ENCODE measurements at regions not wholly inside any gene's neighbourhood (a gene's known extent, or its start where the extent isn't known, plus 50 kb on each side); places are given as distances from the start of the nearest gene placed in this dataset.
"Not testable (repeated sequence)": the region's sequence is repeated elsewhere in the genome, so short reads cannot be mapped to it uniquely, and the experiment has no call there.

DNA sequence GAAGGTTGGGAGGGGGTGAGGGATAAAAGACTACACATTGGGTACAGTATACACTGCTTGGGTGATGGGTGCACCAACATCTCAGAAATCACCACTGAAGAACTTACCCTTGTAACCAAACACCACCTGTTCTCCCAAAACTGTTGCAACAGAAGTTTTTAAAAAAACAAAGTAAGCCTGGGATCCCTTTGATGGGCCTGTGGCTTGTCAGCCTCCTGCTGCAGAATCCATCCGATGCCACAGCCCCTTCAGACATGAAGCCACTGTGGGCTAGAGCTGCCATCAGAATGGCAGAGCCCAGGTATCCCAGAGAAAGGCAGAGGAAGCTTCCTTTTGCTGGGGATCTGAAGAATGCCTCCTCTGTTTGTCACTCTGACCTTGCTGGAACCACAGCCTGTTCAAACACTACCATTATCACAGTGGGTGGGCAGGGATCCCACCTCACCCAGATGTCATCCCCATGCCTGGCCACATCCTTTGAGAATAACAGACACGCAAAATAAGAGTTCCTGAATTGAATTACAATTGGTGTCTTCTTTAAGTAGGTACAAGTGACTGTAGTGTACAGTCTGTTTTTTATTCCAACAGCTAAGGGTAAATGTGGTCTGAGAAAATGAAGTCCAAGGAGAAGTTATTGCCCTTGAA, 78.1 kb upstream of the DIRAS2 start:
- WGBS, 2 donors, result 70 to 76% methylated on average over 2 of the region's 2 CpGs
- H3K9me3 ChIP-seq (ENCODE audit: control insufficient read depth in 2 of 2, insufficient read depth in 1 of 2, low read depth in 1 of 2, low read length in 1 of 2), result no peaks in the 10 kb centered on the region
- H3K4me1 ChIP-seq (ENCODE audit: control insufficient read depth in 2 of 2, insufficient read depth in 2 of 2, low read length in 1 of 2), result no peaks in the 10 kb centered on the region
- no peak overlapping the region for H3K27ac ChIP-seq (ENCODE audit: low read depth in 2 of 2, low read length in 1 of 2)
- H3K4me3 ChIP-seq (ENCODE audit: low read depth in 1 of 2, low read length in 2 of 2), result no peak overlapping the region
- H3K27me3 ChIP-seq (ENCODE audit: control insufficient read depth in 1 of 2, insufficient read depth in 2 of 2, low read length in 2 of 2), result peaks cover 0 to 2% of the 10 kb centered on the region in 2 donors
- H3K36me3 ChIP-seq (ENCODE audit: control insufficient read depth in 2 of 2, insufficient read depth in 2 of 2, low read length in 1 of 2), result no peaks in the 10 kb centered on the region

DNA sequence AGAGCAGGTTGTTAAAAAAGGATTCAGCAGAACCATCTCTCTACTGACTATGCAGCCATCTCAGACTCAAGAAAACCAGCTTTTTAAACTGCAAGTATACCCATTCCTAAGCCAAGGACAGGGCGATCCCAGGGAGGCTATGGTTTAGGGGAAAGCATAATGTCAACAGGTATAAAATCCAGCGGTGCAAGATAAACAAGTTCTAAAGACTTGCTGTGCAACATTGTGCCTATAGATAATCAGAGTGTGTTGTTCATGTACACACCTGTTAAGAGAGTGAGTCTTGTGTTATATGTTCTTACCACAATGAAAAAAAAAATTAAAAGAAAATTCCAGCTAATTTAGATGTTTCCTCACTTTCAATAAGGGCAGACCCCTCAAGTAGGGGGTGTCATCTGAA, 63.6 kb upstream of the DIRAS2 start:
- Histone ChIP-seq H3K9me3 (ENCODE audit: control insufficient read depth in 2 of 2, insufficient read depth in 1 of 2, low read depth in 1 of 2, low read length in 1 of 2) (no peaks in the 10 kb centered on the region), H3K27me3 (ENCODE audit: control insufficient read depth in 1 of 2, insufficient read depth in 2 of 2, low read length in 2 of 2) (no peaks in the 10 kb centered on the region), H3K4me1 (ENCODE audit: control insufficient read depth in 2 of 2, insufficient read depth in 2 of 2, low read length in 1 of 2) (no peaks in the 10 kb centered on the region), H3K4me3 (ENCODE audit: low read depth in 1 of 2, low read length in 2 of 2) (no peak overlapping the region), H3K36me3 (ENCODE audit: control insufficient read depth in 2 of 2, insufficient read depth in 2 of 2, low read length in 1 of 2) (no peaks in the 10 kb centered on the region), H3K27ac (ENCODE audit: low read depth in 2 of 2, low read length in 1 of 2) (peak overlapping the region; percentile 62 to 89)
- 47 to 62% methylated on average over 2 of the region's 2 CpGs for WGBS, 2 donors

DNA sequence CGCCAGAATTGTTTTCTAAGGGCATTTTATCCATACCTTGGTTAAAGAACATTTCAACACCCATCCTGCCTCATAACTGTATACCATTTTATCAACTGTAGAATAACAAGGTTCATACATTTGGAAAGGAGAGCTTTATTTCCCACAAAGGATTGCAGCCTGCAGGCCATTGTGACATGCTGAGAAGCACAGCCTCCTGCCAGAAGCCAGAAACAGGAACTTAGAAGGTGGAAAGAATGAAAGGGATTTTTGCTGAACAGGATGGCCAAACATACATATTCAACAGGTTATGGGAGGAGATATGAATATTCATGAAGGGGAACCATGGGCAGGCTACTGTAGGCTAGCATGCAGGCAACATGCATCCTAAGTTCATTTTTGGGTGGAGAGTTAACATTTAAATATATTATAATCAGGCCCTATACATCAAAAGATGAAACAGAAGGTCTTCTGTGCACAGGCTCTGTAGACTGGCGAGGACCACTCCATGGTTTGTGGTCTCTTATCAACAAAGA, 59.9 kb upstream of the DIRAS2 start:
- 75 to 80% methylated on average over 2 of the region's 2 CpGs for WGBS, 2 donors
- no peak overlapping the region for H3K4me3 ChIP-seq (ENCODE audit: low read depth in 1 of 2, low read length in 2 of 2)
- H3K9me3 ChIP-seq (ENCODE audit: control insufficient read depth in 2 of 2, insufficient read depth in 1 of 2, low read depth in 1 of 2, low read length in 1 of 2), result no peaks in the 10 kb centered on the region
- H3K27me3 ChIP-seq (ENCODE audit: control insufficient read depth in 1 of 2, insufficient read depth in 2 of 2, low read length in 2 of 2), result no peaks in the 10 kb centered on the region
- no peak overlapping the region for H3K27ac ChIP-seq (ENCODE audit: low read depth in 2 of 2, low read length in 1 of 2)
- H3K36me3 ChIP-seq (ENCODE audit: control insufficient read depth in 2 of 2, insufficient read depth in 2 of 2, low read length in 1 of 2), result no peaks in the 10 kb centered on the region
- no peaks in the 10 kb centered on the region for H3K4me1 ChIP-seq (ENCODE audit: control insufficient read depth in 2 of 2, insufficient read depth in 2 of 2, low read length in 1 of 2)

DNA sequence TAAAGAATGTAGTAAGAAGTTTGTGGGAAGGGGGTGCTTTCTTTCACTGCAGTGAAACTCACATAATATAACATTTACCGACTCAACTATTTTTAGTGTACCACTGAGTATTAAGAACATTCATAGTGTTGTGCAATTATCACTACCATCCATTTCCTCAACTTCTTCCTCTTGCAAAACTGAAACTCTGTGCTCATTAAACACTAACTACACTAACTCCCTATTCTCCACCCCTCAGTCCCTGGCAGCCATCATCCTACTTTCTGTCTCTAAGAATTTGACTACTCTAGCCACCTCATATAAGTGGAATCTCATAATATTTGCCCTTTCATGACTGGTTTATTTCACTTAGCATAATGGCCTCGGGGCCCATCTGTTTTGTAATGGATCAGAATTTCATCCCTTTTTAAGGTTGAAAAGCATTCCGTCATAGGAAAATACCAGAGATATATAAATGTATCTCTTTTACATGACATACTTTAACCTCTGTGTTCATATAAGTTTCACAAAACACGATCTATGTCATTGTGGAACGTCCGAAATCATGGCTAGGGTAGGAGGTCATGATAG, 56.3 kb upstream of the DIRAS2 start:
- Histone ChIP-seq H3K27ac (ENCODE audit: low read depth in 2 of 2, low read length in 1 of 2) (no peak overlapping the region), H3K4me1 (ENCODE audit: control insufficient read depth in 2 of 2, insufficient read depth in 2 of 2, low read length in 1 of 2) (no peaks in the 10 kb centered on the region), H3K4me3 (ENCODE audit: low read depth in 1 of 2, low read length in 2 of 2) (no peak overlapping the region), H3K36me3 (ENCODE audit: control insufficient read depth in 2 of 2, insufficient read depth in 2 of 2, low read length in 1 of 2) (no peaks in the 10 kb centered on the region), H3K27me3 (ENCODE audit: control insufficient read depth in 1 of 2, insufficient read depth in 2 of 2, low read length in 2 of 2) (no peaks in the 10 kb centered on the region), H3K9me3 (ENCODE audit: control insufficient read depth in 2 of 2, insufficient read depth in 1 of 2, low read depth in 1 of 2, low read length in 1 of 2) (no peaks in the 10 kb centered on the region)
- WGBS, 2 donors, result 76 to 78% methylated on average over 6 of the region's 6 CpGs

DNA sequence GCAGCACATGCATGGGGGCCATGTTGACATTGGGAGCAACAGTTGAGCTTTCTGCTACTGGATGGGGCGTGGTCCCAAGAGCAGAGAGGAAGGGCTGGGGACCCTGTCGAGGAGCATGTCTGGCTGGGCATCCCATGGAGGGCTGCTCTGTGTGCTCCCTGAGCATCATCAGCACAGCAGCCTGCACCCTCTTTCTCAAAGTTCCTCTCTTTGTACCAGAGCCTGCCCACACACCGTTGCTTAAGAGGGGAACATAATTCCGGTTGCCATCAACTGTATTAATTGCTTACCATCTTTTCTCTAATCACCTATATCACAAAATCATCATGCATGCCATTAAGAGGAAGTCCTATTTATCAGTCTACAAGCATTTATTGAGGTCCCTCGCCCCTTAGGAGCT, 55.2 kb upstream of the DIRAS2 start:
- WGBS, 2 donors, result 76 to 84% methylated on average over 5 of the region's 5 CpGs

DNA sequence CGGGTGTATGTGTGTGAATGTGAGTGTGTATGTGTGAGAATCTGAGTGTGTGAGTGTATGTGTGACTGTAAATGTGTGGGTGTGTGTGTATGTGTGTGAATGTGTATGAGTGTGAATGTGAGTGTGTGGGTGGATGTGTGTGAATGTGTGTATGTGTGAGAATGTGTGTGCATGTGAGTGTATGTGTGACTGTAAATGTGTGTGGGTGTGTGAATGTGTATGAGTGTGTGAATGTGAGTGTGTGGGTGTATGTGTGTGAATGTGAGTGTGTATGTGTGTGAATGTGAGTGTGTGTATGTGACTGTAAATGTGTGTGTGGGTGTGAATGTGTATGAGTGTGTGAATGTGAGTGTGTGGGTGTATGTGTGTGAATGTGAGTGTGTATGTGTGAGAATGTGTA, 51.6 kb upstream of the DIRAS2 start:
- not testable (repeated sequence) for H3K9me3 ChIP-seq (ENCODE audit: control insufficient read depth in 2 of 2, insufficient read depth in 1 of 2, low read depth in 1 of 2, low read length in 1 of 2); H3K27me3 ChIP-seq (ENCODE audit: control insufficient read depth in 1 of 2, insufficient read depth in 2 of 2, low read length in 2 of 2); H3K27ac ChIP-seq (ENCODE audit: low read depth in 2 of 2, low read length in 1 of 2); H3K4me3 ChIP-seq (ENCODE audit: low read depth in 1 of 2, low read length in 2 of 2); H3K36me3 ChIP-seq (ENCODE audit: control insufficient read depth in 2 of 2, insufficient read depth in 2 of 2, low read length in 1 of 2); H3K4me1 ChIP-seq (ENCODE audit: control insufficient read depth in 2 of 2, insufficient read depth in 2 of 2, low read length in 1 of 2)
- WGBS, 2 donors, result 3 to 96% methylated on average over 1 of the region's 1 CpG

More for the DNA sequence above, 55.2 kb upstream of the DIRAS2 start:
- Histone ChIP-seq H3K27me3 (ENCODE audit: control insufficient read depth in 1 of 2, insufficient read depth in 2 of 2, low read length in 2 of 2) (no peaks in the 10 kb centered on the region), H3K9me3 (ENCODE audit: control insufficient read depth in 2 of 2, insufficient read depth in 1 of 2, low read depth in 1 of 2, low read length in 1 of 2) (no peaks in the 10 kb centered on the region), H3K27ac (ENCODE audit: low read depth in 2 of 2, low read length in 1 of 2) (no peak overlapping the region), H3K36me3 (ENCODE audit: control insufficient read depth in 2 of 2, insufficient read depth in 2 of 2, low read length in 1 of 2) (no peaks in the 10 kb centered on the region), H3K4me3 (ENCODE audit: low read depth in 1 of 2, low read length in 2 of 2) (no peak overlapping the region), H3K4me1 (ENCODE audit: control insufficient read depth in 2 of 2, insufficient read depth in 2 of 2, low read length in 1 of 2) (no peaks in the 10 kb centered on the region)
